ENCODE measurements at regions not wholly inside any gene's neighbourhood (a gene's known extent, or its start where the extent isn't known, plus 50 kb on each side); places are given as distances from the start of the nearest gene placed in this dataset.
"Not testable (repeated sequence)": the region's sequence is repeated elsewhere in the genome, so short reads cannot be mapped to it uniquely, and the experiment has no call there.

- Mint-ChIP-seq H3K9me3 (peaks cover 0 to 7% (median 2%) of the 10 kb centered on the region in 7 donors), H3K4me3 (no peak overlapping the region), H3K27ac (no peak overlapping the region), H3K4me1 (no peaks in the 10 kb centered on the region), H3K36me3 (no peaks in the 10 kb centered on the region), H3K27me3 (peaks cover 18% of the 10 kb centered on the region)
- peaks cover 6% of the 10 kb centered on the region for H3K27me3 ChIP-seq (ENCODE audit: control insufficient read depth, insufficient read depth, low read length)
- H3K4me3 ChIP-seq (ENCODE audit: low read depth, low read length), result no peak overlapping the region
- ATAC-seq (ENCODE audit: low read depth in 2 of 2) (no peak), DNase-seq (no peak)
- no peaks in the 10 kb centered on the region for H3K4me1 ChIP-seq (ENCODE audit: control insufficient read depth, insufficient read depth, low read length, poor library complexity, severe bottlenecking)
- H3K9me3 ChIP-seq (ENCODE audit: control insufficient read depth in 2 of 2, low read length in 2 of 2), result no peaks in the 10 kb centered on the region
- H3K27ac ChIP-seq (ENCODE audit: insufficient read depth, low read length, poor library complexity, severe bottlenecking), result no peak overlapping the region
- no peaks in the 10 kb centered on the region for H3K36me3 ChIP-seq (ENCODE audit: control insufficient read depth, insufficient read depth, low read length)
These were observed 78.6 kb downstream of the CCDC71L start for GRCh38 chr7:106582365-106582764.

GRCh38 chr7:106579086-106579485 lies 81.9 kb downstream of the CCDC71L start:
- H3K4me1 ChIP-seq (ENCODE audit: control insufficient read depth, insufficient read depth, low read length, poor library complexity, severe bottlenecking); H3K4me3 Mint-ChIP-seq; H3K4me1 Mint-ChIP-seq; H3K9me3 Mint-ChIP-seq; H3K9me3 ChIP-seq (ENCODE audit: control insufficient read depth in 2 of 2, low read length in 2 of 2); H3K27me3 ChIP-seq (ENCODE audit: control insufficient read depth, insufficient read depth, low read length); H3K27ac ChIP-seq (ENCODE audit: insufficient read depth, low read length, poor library complexity, severe bottlenecking); H3K27ac Mint-ChIP-seq; ATAC-seq (ENCODE audit: low read depth in 2 of 2); H3K36me3 ChIP-seq (ENCODE audit: control insufficient read depth, insufficient read depth, low read length); DNase-seq; H3K36me3 Mint-ChIP-seq; H3K4me3 ChIP-seq (ENCODE audit: low read depth, low read length): not testable (repeated sequence)
- peaks cover 11% of the 10 kb centered on the region for H3K27me3 Mint-ChIP-seq

DNA sequence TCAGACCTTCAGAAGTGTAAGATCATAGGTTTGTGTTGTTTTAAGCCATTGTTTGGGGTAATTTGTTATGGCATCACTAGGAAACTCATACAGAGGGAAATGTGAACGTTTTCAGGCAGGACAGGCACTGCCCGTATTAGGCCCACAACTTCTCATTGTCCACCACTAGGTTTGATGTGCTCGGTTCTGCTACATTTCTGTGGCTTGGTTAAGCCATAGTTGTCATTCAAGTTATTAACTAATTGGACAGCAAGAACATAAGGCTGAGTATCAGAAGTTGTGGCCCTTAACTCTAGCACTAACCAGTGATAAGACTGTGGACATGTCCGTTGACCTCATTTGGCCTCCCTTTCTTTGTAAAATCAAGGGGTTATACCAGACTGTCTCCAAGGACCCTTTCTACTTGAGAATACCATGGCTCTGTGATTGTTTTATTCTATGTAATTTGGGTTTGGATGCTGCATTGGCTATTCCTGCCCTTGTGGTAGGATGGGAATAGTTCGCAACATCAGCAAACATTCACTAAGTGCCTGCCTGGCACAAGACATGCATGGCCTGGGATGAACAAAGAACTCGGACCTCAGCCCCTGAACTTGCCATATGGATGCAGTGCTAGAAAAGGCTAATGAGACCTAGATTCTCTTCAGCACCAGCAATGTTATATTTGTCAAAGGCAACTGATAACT lies 85.7 kb downstream of the CCDC71L start:
- ATAC-seq (ENCODE audit: low read depth in 2 of 2) (no peak), DNase-seq (no peak)
- Mint-ChIP-seq H3K4me3 (no peak overlapping the region), H3K27ac (no peak overlapping the region), H3K9me3 (no peaks in the 10 kb centered on the region), H3K27me3 (peaks cover 5% of the 10 kb centered on the region), H3K4me1 (peaks cover 0 to 3% (median 0%) of the 10 kb centered on the region in 4 donors), H3K36me3 (no peaks in the 10 kb centered on the region)
- H3K4me3 ChIP-seq (ENCODE audit: low read depth, low read length), result no peak overlapping the region
- no peaks in the 10 kb centered on the region for H3K9me3 ChIP-seq (ENCODE audit: control insufficient read depth in 2 of 2, low read length in 2 of 2)
- H3K36me3 ChIP-seq (ENCODE audit: control insufficient read depth, insufficient read depth, low read length), result no peaks in the 10 kb centered on the region
- no peaks in the 10 kb centered on the region for H3K4me1 ChIP-seq (ENCODE audit: control insufficient read depth, insufficient read depth, low read length, poor library complexity, severe bottlenecking)
- H3K27me3 ChIP-seq (ENCODE audit: control insufficient read depth, insufficient read depth, low read length), result peaks cover 3% of the 10 kb centered on the region
- no peak overlapping the region for H3K27ac ChIP-seq (ENCODE audit: insufficient read depth, low read length, poor library complexity, severe bottlenecking)

DNA sequence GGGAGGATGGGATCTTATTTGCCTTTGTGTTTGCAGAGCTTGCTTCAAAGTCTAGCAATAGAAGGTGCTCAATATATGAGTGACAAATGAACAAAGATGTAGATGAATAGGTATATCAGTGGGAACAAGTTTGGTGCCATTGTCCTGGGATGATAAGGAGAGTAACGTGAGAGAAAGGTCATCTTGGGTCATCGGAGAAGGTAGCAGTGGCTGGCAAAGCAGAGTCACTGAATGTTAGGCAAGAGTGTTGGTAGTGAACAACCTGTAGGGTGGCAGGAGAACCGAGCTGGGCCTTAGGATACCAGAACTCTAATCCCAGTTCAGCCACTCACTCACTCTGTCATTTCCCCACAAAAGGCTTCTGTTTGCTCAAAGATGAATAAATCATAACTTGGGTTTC lies 87.2 kb downstream of the CCDC71L start:
- Histone ChIP-seq H3K9me3 (ENCODE audit: control insufficient read depth in 2 of 2, low read length in 2 of 2) (no peaks in the 10 kb centered on the region), H3K4me3 (ENCODE audit: low read depth, low read length) (no peak overlapping the region), H3K4me1 (ENCODE audit: control insufficient read depth, insufficient read depth, low read length, poor library complexity, severe bottlenecking) (no peaks in the 10 kb centered on the region), H3K27me3 (ENCODE audit: control insufficient read depth, insufficient read depth, low read length) (peaks cover 3% of the 10 kb centered on the region), H3K36me3 (ENCODE audit: control insufficient read depth, insufficient read depth, low read length) (no peaks in the 10 kb centered on the region), H3K27ac (ENCODE audit: insufficient read depth, low read length, poor library complexity, severe bottlenecking) (no peak overlapping the region)
- DNase-seq, result no peak
- Mint-ChIP-seq H3K36me3 (no peaks in the 10 kb centered on the region), H3K27ac (peak overlapping the region in 1 of 3 donors; percentile 38), H3K9me3 (no peaks in the 10 kb centered on the region), H3K27me3 (peaks cover 5% of the 10 kb centered on the region), H3K4me1 (peaks cover 0 to 3% (median 0%) of the 10 kb centered on the region in 4 donors), H3K4me3 (no peak overlapping the region)
- ATAC-seq (ENCODE audit: low read depth in 2 of 2), result no peak

DNA sequence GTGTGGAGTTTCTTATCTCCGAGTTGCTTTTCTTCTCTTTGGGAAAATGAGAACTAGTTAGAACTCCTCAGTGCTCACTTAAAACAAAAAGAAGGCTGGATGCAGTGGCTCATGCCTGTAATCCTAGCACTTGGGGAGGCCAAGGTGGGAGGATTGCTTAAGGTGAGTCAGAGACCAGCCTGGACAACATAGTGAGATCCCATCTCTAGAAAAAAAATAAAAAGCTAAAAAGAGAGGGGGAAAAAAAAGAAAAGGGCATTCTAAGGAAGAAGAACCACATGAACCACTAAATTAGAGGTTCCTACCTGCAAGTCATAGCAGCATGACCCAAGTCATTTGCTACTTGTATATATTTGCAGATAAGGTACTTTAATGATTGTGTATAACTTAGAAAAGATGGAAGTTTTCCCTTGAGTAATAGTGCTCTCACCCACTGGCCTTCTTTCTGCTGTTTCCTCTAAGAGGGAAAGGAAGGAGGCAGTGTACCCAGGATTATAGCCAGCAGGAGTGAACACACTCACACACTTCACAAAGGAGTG lies 87.8 kb downstream of the CCDC71L start:
- H3K36me3 Mint-ChIP-seq, result no peaks in the 10 kb centered on the region
- peaks cover 3% of the 10 kb centered on the region for H3K27me3 ChIP-seq (ENCODE audit: control insufficient read depth, insufficient read depth, low read length)
- H3K27ac Mint-ChIP-seq, result peak overlapping the region in 1 of 3 donors; percentile 38
- peaks cover 0 to 3% (median 0%) of the 10 kb centered on the region in 4 donors for H3K4me1 Mint-ChIP-seq
- peaks cover 5% of the 10 kb centered on the region for H3K27me3 Mint-ChIP-seq
- no peak overlapping the region for H3K27ac ChIP-seq (ENCODE audit: insufficient read depth, low read length, poor library complexity, severe bottlenecking)
- ATAC-seq (ENCODE audit: low read depth in 2 of 2), result no peak
- DNase-seq, result no peak
- H3K9me3 ChIP-seq (ENCODE audit: control insufficient read depth in 2 of 2, low read length in 2 of 2), result no peaks in the 10 kb centered on the region
- H3K36me3 ChIP-seq (ENCODE audit: control insufficient read depth, insufficient read depth, low read length), result no peaks in the 10 kb centered on the region
- H3K4me1 ChIP-seq (ENCODE audit: control insufficient read depth, insufficient read depth, low read length, poor library complexity, severe bottlenecking), result no peaks in the 10 kb centered on the region
- H3K4me3 Mint-ChIP-seq, result no peak overlapping the region
- no peak overlapping the region for H3K4me3 ChIP-seq (ENCODE audit: low read depth, low read length)
- peaks cover 0 to 1% (median 0%) of the 10 kb centered on the region in 7 donors for H3K9me3 Mint-ChIP-seq

DNA sequence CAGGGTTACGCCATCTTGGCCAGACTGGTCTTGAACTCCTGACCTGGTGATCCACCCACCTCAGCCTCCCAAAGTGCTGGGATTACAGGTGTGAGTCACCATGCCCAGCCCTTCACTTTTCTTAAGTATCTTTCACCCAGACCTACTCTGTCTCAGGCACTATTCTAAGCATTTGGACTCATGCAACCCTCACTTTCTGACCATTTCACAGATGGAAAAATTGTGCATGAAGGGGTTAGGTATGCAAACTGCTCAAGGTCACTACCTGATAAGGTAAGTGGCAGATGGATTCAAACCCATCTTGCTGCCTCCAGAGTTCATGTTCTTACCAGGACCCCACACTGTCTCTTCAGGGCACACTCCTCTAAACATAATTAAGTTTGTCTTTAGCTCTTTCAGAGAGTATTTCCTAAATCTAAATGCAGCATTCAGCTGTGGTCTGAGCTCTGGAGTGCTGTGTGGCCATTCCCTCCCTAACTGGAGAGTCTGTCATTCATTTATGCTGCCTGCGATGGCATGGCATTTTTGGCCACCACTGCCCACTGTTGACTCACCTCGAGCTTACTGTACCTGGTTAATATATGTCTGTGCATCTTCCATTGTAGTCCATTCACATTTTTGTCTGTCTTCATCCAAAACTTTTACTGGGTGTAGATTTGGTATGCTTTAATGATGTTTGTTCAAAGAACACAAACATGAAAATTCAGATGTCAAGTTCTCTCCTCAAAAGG lies 88.4 kb downstream of the CCDC71L start:
- Mint-ChIP-seq H3K27me3 (peaks cover 5% of the 10 kb centered on the region), H3K4me1 (peaks cover 0 to 3% (median 0%) of the 10 kb centered on the region in 4 donors), H3K4me3 (no peak overlapping the region), H3K36me3 (no peaks in the 10 kb centered on the region), H3K9me3 (peaks cover 0 to 1% (median 0%) of the 10 kb centered on the region in 7 donors), H3K27ac (no peak overlapping the region)
- DNase-seq (no peak), ATAC-seq (ENCODE audit: low read depth in 2 of 2) (no peak)
- peaks cover 3% of the 10 kb centered on the region for H3K27me3 ChIP-seq (ENCODE audit: control insufficient read depth, insufficient read depth, low read length)
- no peak overlapping the region for H3K4me3 ChIP-seq (ENCODE audit: low read depth, low read length)
- no peak overlapping the region for H3K27ac ChIP-seq (ENCODE audit: insufficient read depth, low read length, poor library complexity, severe bottlenecking)
- H3K36me3 ChIP-seq (ENCODE audit: control insufficient read depth, insufficient read depth, low read length), result no peaks in the 10 kb centered on the region
- no peaks in the 10 kb centered on the region for H3K4me1 ChIP-seq (ENCODE audit: control insufficient read depth, insufficient read depth, low read length, poor library complexity, severe bottlenecking)
- H3K9me3 ChIP-seq (ENCODE audit: control insufficient read depth in 2 of 2, low read length in 2 of 2), result no peaks in the 10 kb centered on the region

DNA sequence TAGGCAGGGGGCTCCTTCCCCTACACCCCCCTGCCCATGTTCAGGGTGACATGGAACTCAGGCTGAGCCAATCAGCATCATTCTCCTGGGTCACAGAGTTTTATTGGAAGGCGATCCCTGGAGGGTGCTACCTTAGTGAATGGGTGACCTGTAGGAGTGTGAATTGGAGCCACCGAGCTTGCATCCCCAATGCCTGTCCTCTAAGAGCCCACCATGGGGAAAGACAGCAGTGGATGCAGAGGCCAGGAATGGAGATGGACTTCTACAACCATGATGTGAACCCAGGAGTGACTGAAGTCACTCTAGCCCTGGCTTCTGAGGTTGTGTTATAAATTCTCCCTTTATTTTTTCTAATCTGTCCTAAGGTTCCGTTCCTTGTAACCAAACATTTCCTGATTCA lies 89.4 kb downstream of the CCDC71L start:
- H3K4me1 ChIP-seq (ENCODE audit: control insufficient read depth, insufficient read depth, low read length, poor library complexity, severe bottlenecking), result no peaks in the 10 kb centered on the region
- no peak for ATAC-seq (ENCODE audit: low read depth in 2 of 2)
- DNase-seq, result no peak
- Mint-ChIP-seq H3K4me3 (no peak overlapping the region), H3K36me3 (no peaks in the 10 kb centered on the region), H3K27ac (no peak overlapping the region), H3K27me3 (no peaks in the 10 kb centered on the region), H3K9me3 (peaks cover 0 to 3% (median 0%) of the 10 kb centered on the region in 7 donors), H3K4me1 (peaks cover 0 to 3% (median 0%) of the 10 kb centered on the region in 4 donors)
- H3K4me3 ChIP-seq (ENCODE audit: low read depth, low read length), result no peak overlapping the region
- no peaks in the 10 kb centered on the region for H3K27me3 ChIP-seq (ENCODE audit: control insufficient read depth, insufficient read depth, low read length)
- H3K9me3 ChIP-seq (ENCODE audit: control insufficient read depth in 2 of 2, low read length in 2 of 2), result no peaks in the 10 kb centered on the region
- no peaks in the 10 kb centered on the region for H3K36me3 ChIP-seq (ENCODE audit: control insufficient read depth, insufficient read depth, low read length)
- H3K27ac ChIP-seq (ENCODE audit: insufficient read depth, low read length, poor library complexity, severe bottlenecking), result no peak overlapping the region
